NCI-H1417 (cell line): ENCODE measurements at regions not wholly inside any gene's neighbourhood (a gene's known extent, or its start where the extent isn't known, plus 50 kb on each side); places are given as distances from the start of the nearest gene placed in this dataset.

Experiments used
- DNase-seq, 3 experiments: peaks; one replicate each; lab custom pipeline; 2025; lab: John Stamatoyannopoulos, UW

GRCh38 chr11:42047637-42048555 lies 588.4 kb upstream of the LRRC4C start:
- no peak for DNase-seq

- no peak for DNase-seq
Measured at GRCh38 chr11:42049186-42049585, 589.7 kb upstream of the LRRC4C start.

- no peak for DNase-seq
Measured at GRCh38 chr11:42049650-42050049, 590.2 kb upstream of the LRRC4C start.

- no peak for DNase-seq
Measured at GRCh38 chr11:42054351-42054900, 595.0 kb upstream of the LRRC4C start.

GRCh38 chr11:42055606-42056005 lies 596.2 kb upstream of the LRRC4C start:
- no peak for DNase-seq

GRCh38 chr11:42058794-42059193 lies 599.3 kb upstream of the LRRC4C start:
- DNase-seq = no peak

GRCh38 chr11:42065199-42065598 lies 605.7 kb upstream of the LRRC4C start:
- DNase-seq = no peak

- no peak for DNase-seq
Measured at GRCh38 chr11:42066113-42066512, 606.7 kb upstream of the LRRC4C start.

GRCh38 chr11:42074306-42074705 lies 614.9 kb upstream of the LRRC4C start:
- no peak for DNase-seq

- no peak for DNase-seq
Measured at GRCh38 chr11:42075180-42075579, 615.7 kb upstream of the LRRC4C start.

GRCh38 chr11:42077794-42078193 lies 618.3 kb upstream of the LRRC4C start:
- no peak for DNase-seq

GRCh38 chr11:42085736-42086135 lies 626.3 kb upstream of the LRRC4C start:
- no peak for DNase-seq

GRCh38 chr11:42093541-42093940 lies 634.1 kb upstream of the LRRC4C start:
- DNase-seq = no peak

GRCh38 chr11:42098075-42098474 lies 638.6 kb upstream of the LRRC4C start:
- DNase-seq = no peak

- DNase-seq = no peak
Measured at GRCh38 chr11:42112866-42113265, 653.4 kb upstream of the LRRC4C start.

- no peak for DNase-seq
Measured at GRCh38 chr11:42114927-42115326, 655.5 kb upstream of the LRRC4C start.

GRCh38 chr11:42138454-42138853 lies 679.0 kb upstream of the LRRC4C start:
- no peak for DNase-seq

- no peak for DNase-seq
Measured at GRCh38 chr11:42145311-42145710, 685.9 kb upstream of the LRRC4C start.

GRCh38 chr11:42161886-42162285 lies 702.4 kb upstream of the LRRC4C start:
- no peak for DNase-seq

- no peak for DNase-seq
Measured at GRCh38 chr11:42169191-42169590, 709.7 kb upstream of the LRRC4C start.

- no peak for DNase-seq
Measured at GRCh38 chr11:42170601-42171000, 711.1 kb upstream of the LRRC4C start.

GRCh38 chr11:42171046-42171445 lies 711.6 kb upstream of the LRRC4C start:
- DNase-seq = no peak

- DNase-seq = no peak
Measured at GRCh38 chr11:42172441-42172840, 713.0 kb upstream of the LRRC4C start.

GRCh38 chr11:42175203-42175602 lies 715.8 kb upstream of the LRRC4C start:
- DNase-seq = no peak
